GM23248 (cell line): ENCODE measurements at regions not wholly inside any gene's neighbourhood (a gene's known extent, or its start where the extent isn't known, plus 50 kb on each side); places are given as distances from the start of the nearest gene placed in this dataset.

Experiments used
- EZH2 ChIP-seq: fragments of 200-600 bp; sonication (generic); IDR thresholded peaks from 2 replicates; pipeline ENCODE4 v1.6.1; 2018; ENCODE audit warnings: antibody characterized with exemption, mild to moderate bottlenecking; ENCODE audit not compliant: insufficient read depth, poor library complexity, severe bottlenecking
- EZH2phosphoT487 ChIP-seq: fragments of 200-600 bp; sonication (generic); IDR thresholded peaks from 2 replicates; pipeline ENCODE4 v1.6.1; 2018; ENCODE audit warnings: antibody characterized with exemption, moderate library complexity, mild to moderate bottlenecking, low read depth; ENCODE audit not compliant: insufficient read depth

GRCh38 chr3:171543759-171544300 is 83.6 kb upstream of the TNIK start:
- TF ChIP-seq EZH2 = no peak
- no peak for TF ChIP-seq EZH2phosphoT487
